Right lobe of liver (tissue), 4 donors: ENCODE measurements at regions not wholly inside any gene's neighbourhood (a gene's known extent, or its start where the extent isn't known, plus 50 kb on each side); places are given as distances from the start of the nearest gene placed in this dataset.

ENCODE experiments used
- POLR2A ChIP-seq: fragments of 450-650 bp; IDR thresholded peaks from one replicate; pipeline ENCODE4 v1.6.1; 2017; ENCODE audit warnings: antibody characterized with exemption, mild to moderate bottlenecking
- TF ChIP-seq, protein P1 (sequence below), 4 donors: fragments of 200-600 bp in 3 of 4; fragments of 450-650 bp in 1 of 4; IDR thresholded peaks; one replicate each; pipeline versions ENCODE4 v1.5.1 to v1.8.0; 2016 to 2022; ENCODE audit warnings: antibody characterized with exemption in 4 of 4, mild to moderate bottlenecking in 2 of 4
- donor health status: DM: no; HTN: no; CAD: no.
- donor health status: DM: no; HTN: no; CAD: no.
- donor health status: DM: no; HTN: yes; CAD: no.

DNA sequence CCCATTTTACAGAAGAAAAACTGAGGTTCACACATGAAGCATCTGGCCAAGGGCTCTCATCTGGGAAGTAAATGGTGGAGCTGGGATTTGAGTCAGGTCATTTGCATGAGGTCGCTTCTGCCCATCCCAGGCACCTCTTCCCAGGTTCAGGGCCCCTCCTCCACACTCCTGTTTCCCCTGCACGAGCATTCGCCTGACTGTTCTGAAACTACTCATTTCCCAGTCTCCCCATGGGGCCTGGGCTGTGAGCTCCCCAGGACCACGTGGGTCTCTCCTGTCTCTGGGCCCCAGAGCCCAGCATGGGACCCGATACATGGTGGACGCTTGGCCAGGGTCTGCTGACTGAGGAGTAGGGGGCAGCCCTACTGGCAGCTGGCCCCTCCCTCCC lies 360.8 kb downstream of the MATN1 start:
- TF ChIP-seq, protein P1, sequence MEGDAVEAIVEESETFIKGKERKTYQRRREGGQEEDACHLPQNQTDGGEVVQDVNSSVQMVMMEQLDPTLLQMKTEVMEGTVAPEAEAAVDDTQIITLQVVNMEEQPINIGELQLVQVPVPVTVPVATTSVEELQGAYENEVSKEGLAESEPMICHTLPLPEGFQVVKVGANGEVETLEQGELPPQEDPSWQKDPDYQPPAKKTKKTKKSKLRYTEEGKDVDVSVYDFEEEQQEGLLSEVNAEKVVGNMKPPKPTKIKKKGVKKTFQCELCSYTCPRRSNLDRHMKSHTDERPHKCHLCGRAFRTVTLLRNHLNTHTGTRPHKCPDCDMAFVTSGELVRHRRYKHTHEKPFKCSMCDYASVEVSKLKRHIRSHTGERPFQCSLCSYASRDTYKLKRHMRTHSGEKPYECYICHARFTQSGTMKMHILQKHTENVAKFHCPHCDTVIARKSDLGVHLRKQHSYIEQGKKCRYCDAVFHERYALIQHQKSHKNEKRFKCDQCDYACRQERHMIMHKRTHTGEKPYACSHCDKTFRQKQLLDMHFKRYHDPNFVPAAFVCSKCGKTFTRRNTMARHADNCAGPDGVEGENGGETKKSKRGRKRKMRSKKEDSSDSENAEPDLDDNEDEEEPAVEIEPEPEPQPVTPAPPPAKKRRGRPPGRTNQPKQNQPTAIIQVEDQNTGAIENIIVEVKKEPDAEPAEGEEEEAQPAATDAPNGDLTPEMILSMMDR (IDR thresholded peaks at IDR 0.05) = no peak
- no peak for TF ChIP-seq POLR2A
